Lower lobe of right lung (tissue), 2 donors: ENCODE measurements at regions not wholly inside any gene's neighbourhood (a gene's known extent, or its start where the extent isn't known, plus 50 kb on each side); places are given as distances from the start of the nearest gene placed in this dataset.

ENCODE experiments used
- ATAC-seq, 2 donors: fragments of 200-7000 bp; cut with Tn5 transposase; one replicate each; pipeline ENCODE4 v1.9.1; 2020 to 2022; ENCODE audit warnings: mild to moderate bottlenecking in 2 of 2, moderate library complexity in 2 of 2
- DNase-seq: peaks from one replicate; pipeline ENCODE4 v3.0.0-alpha.2; 2020
- H3K27ac ChIP-seq: fragments of 200-600 bp; one replicate; pipeline ENCODE4 v1.8.0; 2022
- H3K27me3 ChIP-seq: fragments of 200-600 bp; one replicate; pipeline ENCODE4 v1.8.0; 2022; ENCODE audit warnings: low read depth
- H3K36me3 ChIP-seq: fragments of 200-600 bp; one replicate; pipeline ENCODE4 v1.8.0; 2022; ENCODE audit warnings: mild to moderate bottlenecking
- H3K4me1 ChIP-seq: fragments of 200-600 bp; one replicate; pipeline ENCODE4 v1.8.0; 2022
- H3K4me3 ChIP-seq: fragments of 200-600 bp; one replicate; pipeline ENCODE4 v1.8.0; 2022; ENCODE audit warnings: mild to moderate bottlenecking
- H3K9me3 ChIP-seq: fragments of 200-600 bp; one replicate; pipeline ENCODE4 v1.8.0; 2022
- CTCF ChIP-seq: fragments of 200-600 bp; IDR thresholded peaks from one replicate; pipeline ENCODE4 v1.8.0; 2022; ENCODE audit warnings: antibody characterized with exemption, mild to moderate bottlenecking
- intact Hi-C: fragments of 100-400 bp; cut with DNase I; formaldehyde crosslinking; loops from one replicate; pipeline ENCODE4 v1.11.0; 2022
- donor health status: DM: no; HTN: yes; CAD: no; lungs with severe emphysema.

- H3K4me1 ChIP-seq, result no peaks in the 10 kb centered on the region
- intact Hi-C loops, result no loop called here
- H3K36me3 ChIP-seq, result no peaks in the 10 kb centered on the region
- H3K4me3 ChIP-seq, result no peak overlapping the region
- DNase-seq (no peak), ATAC-seq (no peak)
- H3K9me3 ChIP-seq, result no peaks in the 10 kb centered on the region
- TF ChIP-seq CTCF, result peak; percentile 39
- no peaks in the 10 kb centered on the region for H3K27me3 ChIP-seq
- no peak overlapping the region for H3K27ac ChIP-seq
Observed at GRCh38 chr10:42428534-42428933, 209.8 kb downstream of the ZNF33B start.

GRCh38 chr10:42422911-42423310 is 215.5 kb downstream of the ZNF33B start:
- TF ChIP-seq CTCF, result no peak
- ATAC-seq, result no peak
- no peak overlapping the region for H3K4me3 ChIP-seq
- no peak overlapping the region for H3K27ac ChIP-seq
- no peaks in the 10 kb centered on the region for H3K36me3 ChIP-seq
- no peaks in the 10 kb centered on the region for H3K9me3 ChIP-seq
- intact Hi-C loops, result no loop called here
- no peaks in the 10 kb centered on the region for H3K4me1 ChIP-seq
- no peaks in the 10 kb centered on the region for H3K27me3 ChIP-seq
- DNase-seq, result no peak

- no peak for TF ChIP-seq CTCF
- no peaks in the 10 kb centered on the region for H3K27me3 ChIP-seq
- ATAC-seq (no peak), DNase-seq (no peak)
- no peak overlapping the region for H3K4me3 ChIP-seq
- intact Hi-C loops, result no loop called here
- no peaks in the 10 kb centered on the region for H3K9me3 ChIP-seq
- H3K36me3 ChIP-seq, result no peaks in the 10 kb centered on the region
- H3K4me1 ChIP-seq, result no peaks in the 10 kb centered on the region
- H3K27ac ChIP-seq, result no peak overlapping the region
Observed at GRCh38 chr10:42421812-42422211, 216.6 kb downstream of the ZNF33B start.

GRCh38 chr10:42419789-42420188 is 218.6 kb downstream of the ZNF33B start:
- ATAC-seq, result no peak
- DNase-seq, result no peak
- Histone ChIP-seq H3K4me3 (no peak overlapping the region), H3K4me1 (no peaks in the 10 kb centered on the region), H3K27me3 (no peaks in the 10 kb centered on the region), H3K36me3 (no peaks in the 10 kb centered on the region), H3K9me3 (no peaks in the 10 kb centered on the region), H3K27ac (no peak overlapping the region)
- intact Hi-C loops, result no loop called here
- TF ChIP-seq CTCF, result no peak

GRCh38 chr10:42380926-42381547 is 257.3 kb downstream of the ZNF33B start:
- Histone ChIP-seq H3K27me3 (no peaks in the 10 kb centered on the region), H3K4me1 (no peaks in the 10 kb centered on the region), H3K36me3 (no peaks in the 10 kb centered on the region), H3K27ac (no peak overlapping the region), H3K9me3 (no peaks in the 10 kb centered on the region), H3K4me3 (no peak overlapping the region)
- intact Hi-C loops, result no loop called here
- TF ChIP-seq CTCF, result no peak
- ATAC-seq (no peak), DNase-seq (no peak)
